GM23248 (cell line): ENCODE measurements at regions not wholly inside any gene's neighbourhood (a gene's known extent, or its start where the extent isn't known, plus 50 kb on each side); places are given as distances from the start of the nearest gene placed in this dataset.

Source experiments
- EZH2 ChIP-seq: fragments of 200-600 bp; sonication (generic); IDR thresholded peaks from 2 replicates; pipeline ENCODE4 v1.6.1; 2018; ENCODE audit warnings: antibody characterized with exemption, mild to moderate bottlenecking; ENCODE audit not compliant: insufficient read depth, poor library complexity, severe bottlenecking
- EZH2phosphoT487 ChIP-seq: fragments of 200-600 bp; sonication (generic); IDR thresholded peaks from 2 replicates; pipeline ENCODE4 v1.6.1; 2018; ENCODE audit warnings: antibody characterized with exemption, moderate library complexity, mild to moderate bottlenecking, low read depth; ENCODE audit not compliant: insufficient read depth

GRCh38 chrX:35590210-35590609 is 207.9 kb upstream of the MAGEB16 start:
- TF ChIP-seq EZH2 = no peak
- no peak for TF ChIP-seq EZH2phosphoT487
